Stimulated activated CD4-positive, alpha-beta T cell treated with anti-CD3 and anti-CD28 coated beads, Interleukin-2, amount 100 ng/mL, for 24 hours (primary cell): ENCODE measurements at regions not wholly inside any gene's neighbourhood (a gene's known extent, or its start where the extent isn't known, plus 50 kb on each side); places are given as distances from the start of the nearest gene placed in this dataset.

Experiments used
- DNase-seq, 2 donors: peaks; one replicate each; pipeline ENCODE4 v3.0.0-alpha.2; 2020

DNA sequence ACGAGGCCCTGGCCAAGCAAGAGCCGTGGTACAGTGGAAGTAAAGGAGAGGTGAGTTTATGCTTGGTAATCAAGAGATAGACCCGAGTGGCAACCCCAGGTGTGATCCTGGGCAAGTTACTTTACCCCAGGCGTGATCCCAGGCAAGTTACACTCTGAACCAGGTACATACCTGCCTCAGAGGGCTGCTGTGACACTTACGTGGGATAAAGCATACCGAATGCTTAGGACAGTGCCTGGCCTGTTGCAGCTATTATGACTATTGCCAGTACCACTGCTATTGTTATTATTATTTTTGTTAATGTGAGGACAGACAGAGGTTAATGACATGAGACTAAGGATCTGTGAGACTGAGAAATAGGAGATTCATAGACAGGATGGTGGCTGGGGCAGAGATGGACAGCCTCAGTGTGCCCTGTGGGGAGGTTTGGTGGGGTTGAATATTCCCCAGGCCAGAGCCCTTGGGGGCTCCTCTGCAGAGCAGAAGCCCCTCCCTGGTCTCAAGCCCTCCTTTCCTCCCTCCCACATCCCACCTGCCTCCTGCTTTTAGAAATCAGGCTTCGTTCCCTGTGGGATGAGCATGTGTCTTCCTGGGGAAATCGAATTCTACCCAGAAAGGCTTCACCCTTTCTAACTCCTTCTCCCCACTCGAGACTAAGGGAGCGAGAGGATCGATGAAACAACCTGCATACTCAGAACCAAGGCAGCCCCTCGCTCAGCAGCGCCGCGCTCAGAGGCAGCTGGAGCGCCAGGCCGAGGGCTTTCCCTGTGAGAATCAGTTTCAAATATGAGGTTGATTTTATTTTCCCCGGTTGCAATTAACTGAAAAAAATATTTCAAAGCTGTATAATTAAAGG lies 62.0 kb upstream of the SIX3 start:
- no peak for DNase-seq

DNA sequence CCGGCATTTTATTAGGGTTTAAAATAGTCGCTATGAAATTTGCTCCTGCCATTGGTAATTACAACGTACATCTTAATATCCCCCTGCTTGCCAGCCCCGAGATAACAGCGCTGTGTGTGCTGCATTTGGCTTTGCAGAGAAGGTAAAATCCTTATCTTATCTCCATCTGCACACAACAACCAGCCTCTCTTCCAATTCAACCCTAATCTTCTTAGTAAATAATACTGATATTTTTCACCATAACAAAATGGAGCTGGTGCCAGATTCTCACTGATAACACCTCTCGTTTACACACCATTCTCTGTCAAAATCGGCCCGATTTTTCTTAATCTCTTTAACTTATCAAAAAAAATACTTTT lies 61.4 kb upstream of the SIX3 start:
- DNase-seq: no peak

DNA sequence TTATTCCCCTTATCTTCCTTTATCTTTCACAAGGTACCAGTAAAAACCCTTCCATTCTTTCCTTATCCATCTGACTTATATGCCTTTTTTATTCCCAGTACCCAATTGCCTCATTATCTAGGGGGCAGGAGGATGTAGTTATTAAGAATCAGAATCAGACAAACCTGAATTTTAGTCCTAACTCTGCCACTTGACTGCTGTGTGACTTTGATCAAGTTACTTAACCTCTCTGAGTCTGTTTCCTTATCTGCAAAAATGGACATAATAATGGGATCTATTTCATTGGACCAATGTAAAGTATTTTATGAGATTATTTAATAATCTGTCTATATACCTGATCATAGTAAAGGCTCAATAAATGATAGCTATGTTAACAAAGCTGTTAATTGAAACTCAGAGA lies 59.6 kb upstream of the SIX3 start:
- DNase-seq: no peak

DNA sequence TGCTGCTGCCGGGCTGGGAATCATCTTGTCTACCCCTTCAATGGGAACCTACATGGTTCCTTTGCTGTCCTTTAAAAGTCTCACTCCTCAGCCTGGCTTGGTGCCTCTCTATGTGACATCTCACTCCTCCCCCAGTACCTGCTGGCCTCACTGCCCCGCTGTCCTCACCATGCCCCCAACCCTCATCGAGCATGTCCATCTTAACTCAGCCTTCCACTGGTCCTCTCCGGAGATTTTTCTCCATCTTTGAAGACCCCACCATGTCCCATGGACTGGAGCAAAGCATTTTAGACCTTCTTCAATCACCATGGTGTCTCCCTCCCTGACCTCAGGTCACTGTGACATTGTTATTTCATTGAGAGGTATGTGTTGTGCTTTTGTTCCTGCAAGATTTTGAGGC lies 58.1 kb upstream of the SIX3 start:
- no peak for DNase-seq

DNA sequence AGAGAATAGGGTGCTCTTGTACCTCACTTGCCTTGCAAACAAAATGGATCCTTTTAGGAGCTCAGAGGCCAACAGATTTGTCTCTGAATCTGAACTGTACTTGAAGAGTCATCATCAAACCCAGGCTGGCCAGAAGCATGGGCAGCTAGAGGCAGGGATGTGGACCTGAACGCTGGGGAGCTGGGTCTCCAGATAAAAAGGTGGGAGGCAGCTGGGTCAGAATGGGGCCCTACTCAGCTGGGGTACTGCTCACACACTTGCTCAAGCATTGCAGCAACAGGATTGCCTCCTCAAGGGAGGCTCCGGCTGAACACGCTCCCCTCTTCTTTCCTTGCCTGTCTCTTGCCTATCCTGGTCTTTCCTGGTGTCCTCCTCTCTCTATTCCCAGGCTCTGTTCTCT lies 57.3 kb upstream of the SIX3 start:
- no peak for DNase-seq

DNA sequence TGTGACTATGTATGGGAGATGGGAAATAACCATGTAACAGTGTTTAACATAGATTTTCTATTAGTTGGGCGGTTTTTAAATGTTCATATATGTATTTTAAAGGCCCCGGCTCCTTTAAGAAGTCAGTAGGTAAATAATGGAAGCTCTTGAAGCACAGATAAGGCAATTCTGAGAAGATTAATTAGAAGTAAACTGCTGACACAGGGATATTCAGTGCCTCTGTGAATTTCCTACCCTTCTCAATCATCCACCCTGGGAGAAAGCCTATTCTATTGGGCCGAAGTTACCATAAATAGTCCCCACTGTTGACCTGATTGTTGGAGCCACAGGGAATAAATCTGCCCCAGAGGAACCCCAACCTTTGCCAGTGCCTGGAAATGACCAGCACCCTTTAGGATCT lies 56.8 kb upstream of the SIX3 start:
- DNase-seq: no peak

DNA sequence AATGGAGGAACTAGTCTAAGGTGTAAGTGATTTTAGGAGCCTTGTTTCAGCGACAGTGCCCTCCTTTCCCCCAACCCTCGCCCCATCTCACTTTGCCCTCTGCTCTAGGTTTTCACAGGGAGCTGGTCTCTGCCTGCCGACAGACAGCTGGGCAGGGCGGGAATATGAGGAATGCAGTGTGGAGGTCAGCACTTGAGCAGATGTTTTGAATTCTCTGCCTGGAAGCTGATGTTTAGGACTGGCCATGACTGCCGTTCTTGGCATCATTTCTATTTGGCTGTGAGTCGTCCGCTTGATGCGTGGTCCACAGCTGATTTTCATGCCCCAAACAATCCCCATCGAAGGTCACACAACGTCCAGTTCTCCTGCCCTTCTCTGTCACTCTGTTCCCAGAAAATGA lies 55.1 kb upstream of the SIX3 start:
- no peak for DNase-seq

DNA sequence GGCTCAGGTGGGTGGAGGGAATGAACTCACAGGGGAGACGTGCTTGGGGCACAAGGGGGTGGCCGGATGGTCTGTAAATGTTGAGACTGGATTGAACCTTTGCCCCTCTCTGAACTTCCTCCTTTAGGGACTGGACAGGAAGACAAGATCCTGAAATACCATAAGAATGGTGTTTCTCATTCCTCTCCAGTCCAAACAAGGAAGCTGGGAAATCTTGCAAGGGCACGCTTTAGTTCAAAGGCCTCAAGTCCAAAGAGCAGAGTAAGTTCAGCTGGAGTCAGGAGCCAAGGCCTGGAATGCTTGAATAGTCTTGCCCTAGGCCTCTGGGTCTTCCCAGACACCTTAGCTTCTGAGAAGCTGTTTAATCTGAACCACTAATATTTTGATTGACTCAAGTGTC lies 52.4 kb upstream of the SIX3 start:
- DNase-seq: no peak
